NK-92 treated with Interleukin-12 subunit alpha and Interleukin-12 subunit beta, amount 100 ng/mL, for 24 hours (cell line): ENCODE measurements at regions not wholly inside any gene's neighbourhood (a gene's known extent, or its start where the extent isn't known, plus 50 kb on each side); places are given as distances from the start of the nearest gene placed in this dataset.

Experiments
- DNase-seq: peaks from one replicate; lab custom pipeline; 2025; lab: John Stamatoyannopoulos, UW

DNA sequence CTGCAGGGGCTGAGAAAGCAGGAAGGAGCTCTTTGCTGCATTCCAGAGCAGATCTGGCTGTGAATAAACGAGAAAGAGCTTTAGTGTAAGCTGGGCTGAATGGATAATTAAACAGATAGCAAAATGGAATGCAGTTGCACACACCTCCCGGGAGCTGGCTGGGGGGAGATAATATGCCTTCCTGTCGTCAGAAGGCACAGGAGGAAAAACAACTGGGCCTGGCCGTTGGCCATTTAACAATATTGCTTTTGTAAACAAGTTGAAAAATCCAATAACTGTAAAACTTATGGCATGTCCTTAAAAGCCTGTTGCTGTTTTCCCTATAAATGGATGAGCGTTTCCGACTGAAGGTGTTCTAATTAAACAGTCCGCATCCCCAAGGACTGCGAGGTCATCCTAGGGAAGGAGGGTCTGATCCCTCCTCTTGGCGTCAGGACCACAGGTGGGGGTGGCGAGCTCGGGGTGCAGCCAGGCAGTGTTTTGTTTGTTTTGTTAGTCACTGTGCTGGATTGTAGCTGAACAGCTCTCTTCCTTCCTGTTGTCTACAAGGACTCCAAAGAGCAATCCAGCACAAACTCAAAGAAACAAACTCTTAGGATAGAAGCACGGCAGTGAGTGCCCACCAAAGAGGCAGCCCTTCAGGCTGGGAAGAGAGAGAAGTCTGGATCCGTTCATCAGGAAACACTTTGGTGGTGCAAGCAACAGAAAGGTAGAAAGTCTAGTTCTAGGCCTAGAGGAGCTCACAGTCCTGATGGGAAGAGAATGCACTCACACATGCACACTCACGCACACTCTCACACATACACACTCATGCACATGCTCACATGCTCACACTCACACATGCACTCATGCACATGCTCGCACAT is 133.4 kb upstream of the SMAD3 start:
- no peak for DNase-seq

DNA sequence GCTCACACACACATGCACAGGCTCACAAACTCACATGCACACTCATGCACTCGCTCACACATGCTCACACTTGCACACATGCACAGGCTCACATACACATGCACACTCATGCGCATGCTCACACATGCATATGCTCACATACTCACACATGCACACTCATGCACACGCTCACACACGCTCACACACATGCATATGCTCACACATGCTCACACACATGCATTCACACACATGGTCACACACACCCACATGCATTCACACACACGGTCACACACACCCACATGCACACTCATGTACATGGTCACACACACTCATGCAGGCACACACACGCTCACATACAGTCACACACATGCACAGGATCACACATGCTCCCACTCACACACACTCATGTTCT is 132.8 kb upstream of the SMAD3 start:
- no peak for DNase-seq

DNA sequence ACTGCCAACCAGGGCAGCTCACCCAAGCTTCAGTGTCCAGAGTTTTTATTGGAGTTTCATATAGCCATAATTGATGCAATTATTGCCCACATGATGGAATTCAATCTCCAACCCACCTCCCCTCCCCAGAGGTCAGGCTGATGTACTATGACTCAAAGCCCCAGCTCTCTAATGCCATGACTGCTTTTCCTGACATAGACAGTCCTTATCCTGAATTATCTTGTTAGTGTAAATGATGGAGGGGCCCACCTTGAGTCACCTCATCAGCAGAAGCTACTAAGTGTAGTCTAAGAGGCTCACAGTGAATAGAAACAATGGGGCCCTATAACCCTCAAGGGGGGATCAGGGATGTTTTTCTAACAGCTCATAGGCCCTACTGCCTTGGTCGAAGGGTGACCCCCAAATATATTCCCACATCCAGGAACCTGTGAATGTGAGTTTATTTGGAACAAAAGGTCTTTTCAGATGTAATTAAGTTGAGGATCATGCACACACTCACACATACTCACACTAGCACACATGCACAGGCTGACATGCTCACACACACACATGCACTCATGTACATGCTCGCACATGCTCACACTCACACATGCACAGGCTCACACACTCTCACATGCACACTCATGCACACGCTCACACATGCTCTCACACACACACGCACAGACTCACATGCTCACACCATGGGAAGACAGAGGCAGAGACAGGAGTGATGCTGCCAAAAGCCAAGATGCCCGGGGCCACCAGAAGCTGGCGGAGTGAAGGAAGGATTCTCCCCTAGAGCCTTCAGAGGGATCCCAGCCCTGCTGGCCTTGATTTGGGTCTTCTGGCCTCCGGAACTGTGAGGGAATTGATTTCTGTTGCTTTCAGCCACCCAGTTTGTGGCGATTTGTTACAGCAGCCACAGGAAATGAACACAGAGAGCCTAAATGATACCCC is 131.2 kb upstream of the SMAD3 start:
- no peak for DNase-seq

DNA sequence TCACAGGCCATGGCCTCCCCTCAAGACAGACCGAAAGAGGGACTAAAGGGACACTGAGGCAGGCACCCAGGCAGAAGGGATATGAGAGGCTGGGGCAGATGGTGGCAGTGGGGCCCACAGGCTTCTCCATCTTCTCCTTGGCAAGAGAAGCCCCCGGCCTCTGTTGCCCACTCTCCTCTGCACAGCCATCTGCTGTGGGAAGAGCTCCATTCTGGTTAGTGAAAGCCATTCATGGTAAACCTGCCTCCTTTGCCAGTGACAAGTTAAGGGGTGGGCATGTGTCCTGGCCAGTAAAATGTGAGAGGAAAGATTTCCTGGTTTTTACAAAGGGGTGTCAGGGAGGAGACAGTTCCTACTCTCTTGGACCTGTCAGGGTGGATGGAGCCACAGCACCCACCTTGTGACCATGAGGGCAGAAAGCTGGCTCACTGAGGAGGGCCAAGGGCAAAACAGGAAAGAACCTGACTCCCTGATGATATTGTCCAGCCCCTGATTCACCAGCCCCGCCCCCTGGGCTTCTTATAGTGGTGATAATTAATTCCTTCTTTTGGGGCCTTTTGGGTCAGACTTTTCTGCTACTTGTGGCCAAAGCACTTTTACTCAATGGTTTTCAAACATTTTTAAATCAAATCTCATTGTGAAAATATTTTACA is 130.4 kb upstream of the SMAD3 start:
- DNase-seq, result no peak

DNA sequence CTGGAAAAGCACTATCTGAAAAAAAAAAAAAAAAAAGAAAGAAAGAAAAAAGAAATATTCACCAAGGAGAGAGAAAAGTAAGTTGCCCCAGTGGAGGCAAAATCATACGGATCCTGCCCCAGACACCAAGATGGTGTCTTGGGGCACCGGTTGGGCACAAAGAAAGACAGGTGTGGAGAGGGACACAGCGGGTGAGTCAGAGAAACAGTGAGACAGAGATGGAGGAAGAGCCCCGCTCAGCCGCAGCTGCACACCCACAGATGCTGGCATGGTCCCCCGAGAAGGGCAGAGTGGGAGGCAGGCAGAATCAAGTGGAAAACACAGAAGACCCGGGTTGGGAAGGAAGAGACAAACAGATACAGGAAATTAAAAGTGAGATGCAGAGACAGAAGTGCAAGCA is 129.7 kb upstream of the SMAD3 start:
- DNase-seq, result no peak

DNA sequence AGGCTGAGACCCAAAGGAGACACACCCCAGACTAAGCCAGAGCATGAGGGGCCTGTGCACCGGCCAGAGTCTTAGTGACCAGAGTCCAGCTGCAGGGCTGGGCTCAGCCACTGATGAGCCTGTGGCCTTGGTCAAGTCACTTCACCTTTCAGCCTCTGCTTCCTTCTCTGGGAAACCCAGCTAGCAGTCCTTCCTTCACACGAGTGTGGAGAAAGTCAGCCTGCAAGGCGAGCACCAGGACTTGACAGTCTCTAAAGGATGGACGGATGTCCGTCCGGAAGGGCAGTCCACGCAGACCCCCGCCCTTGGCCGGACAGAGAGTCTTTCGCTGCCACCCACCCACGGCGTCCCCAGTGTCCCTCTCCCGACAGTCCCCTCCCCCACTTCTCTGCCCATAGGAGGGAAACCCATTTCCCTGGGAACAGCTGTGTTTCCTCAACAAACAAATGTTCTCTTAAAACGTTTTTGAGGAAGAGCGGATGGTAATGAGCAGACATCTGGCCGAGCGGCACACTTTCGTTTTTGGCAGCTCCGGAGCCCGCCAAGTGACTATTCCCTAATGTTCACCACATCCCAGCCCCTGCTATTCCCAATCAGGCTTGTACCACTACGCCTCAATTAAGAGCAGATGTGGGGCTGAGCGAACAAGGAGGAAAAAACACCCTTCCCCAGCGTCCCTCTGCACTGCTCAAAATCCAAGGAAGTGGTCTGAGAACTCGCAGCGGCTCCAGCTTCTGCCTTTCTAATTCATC is 129.1 kb upstream of the SMAD3 start:
- DNase-seq, result no peak

DNA sequence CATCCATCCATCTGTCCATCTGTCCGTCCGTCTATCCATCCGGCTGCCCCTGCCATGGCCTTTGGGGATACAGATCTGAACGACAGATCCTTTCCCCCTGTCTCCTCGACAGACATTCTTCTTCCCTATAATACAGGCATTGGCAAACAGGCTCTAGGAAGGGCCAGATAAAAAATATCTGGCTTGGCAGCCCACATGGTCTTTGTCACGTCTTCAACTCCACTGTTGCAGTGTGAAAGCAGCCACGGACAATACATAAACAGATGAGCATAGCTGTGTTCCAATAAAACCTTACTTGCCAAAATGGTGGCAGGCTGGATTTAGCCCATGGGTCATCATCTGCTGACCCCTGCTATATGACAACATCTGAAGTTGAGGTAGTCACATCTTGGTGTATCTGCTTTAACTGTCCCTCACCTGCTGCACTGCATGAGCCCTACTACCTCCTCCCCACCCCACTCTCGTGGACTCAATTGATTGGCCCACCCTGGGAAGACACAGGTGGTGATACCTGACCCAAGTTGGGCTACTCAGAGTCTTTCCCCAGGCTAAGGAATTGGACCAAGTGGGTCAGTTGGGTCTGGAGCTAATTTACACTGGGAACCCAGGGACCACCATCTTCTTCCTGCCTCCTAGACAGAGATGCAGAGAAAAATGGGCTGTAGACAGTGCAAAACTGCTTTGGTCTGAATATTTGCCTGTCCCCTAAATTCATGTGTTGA is 128.4 kb upstream of the SMAD3 start:
- DNase-seq, result no peak

DNA sequence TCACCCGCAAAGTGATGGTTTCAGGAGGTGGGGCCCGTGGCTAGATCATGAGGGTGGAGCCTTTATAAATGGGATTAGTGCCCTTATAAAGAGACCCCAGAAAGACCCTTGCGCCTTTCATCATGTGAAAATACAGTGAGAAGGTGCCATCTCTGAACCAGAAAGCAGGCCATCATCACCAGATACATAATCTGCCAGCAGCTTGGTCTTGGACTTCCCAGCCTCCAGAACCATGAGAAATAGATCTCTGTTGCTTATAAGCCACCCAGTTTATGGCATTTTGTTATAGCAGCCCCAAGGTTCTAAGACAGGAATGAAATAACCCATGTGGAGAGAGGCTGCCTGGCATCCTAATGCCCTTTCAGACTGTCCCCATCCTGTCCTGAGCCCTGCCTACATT is 127.8 kb upstream of the SMAD3 start:
- no peak for DNase-seq

DNA sequence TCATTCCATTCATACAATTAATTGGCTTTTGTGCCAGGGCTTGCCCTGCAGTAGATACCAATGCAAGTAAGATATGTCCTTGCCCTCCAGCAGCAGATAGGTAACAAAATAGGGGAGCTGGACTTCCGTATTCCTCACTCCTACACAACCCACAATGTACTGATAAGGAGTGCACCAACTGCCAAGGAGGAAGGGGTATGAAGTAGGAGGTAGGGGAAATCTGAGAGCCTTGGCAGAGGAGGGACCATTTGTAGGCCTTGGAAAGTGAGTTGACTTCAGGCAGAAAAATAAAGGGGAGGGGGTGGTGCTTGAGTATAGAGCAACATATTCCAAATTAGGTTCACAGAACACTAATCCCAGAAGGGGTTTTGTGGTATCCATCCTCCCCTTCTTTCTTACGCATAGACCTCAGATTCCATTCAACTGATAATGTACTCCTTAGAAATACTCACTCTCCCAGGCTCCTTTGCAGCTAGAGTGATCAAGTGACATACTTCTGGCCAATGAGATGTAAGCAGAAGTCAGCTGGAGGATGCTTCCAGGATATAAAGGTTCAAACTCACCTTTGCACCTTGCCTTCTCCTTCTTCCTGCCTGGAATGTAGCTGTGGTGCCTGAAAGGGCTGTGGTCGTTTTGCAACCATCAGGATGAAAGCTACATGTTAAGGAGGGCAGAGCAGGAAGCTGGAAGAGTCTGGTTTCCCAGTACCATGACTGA is 127.1 kb upstream of the SMAD3 start:
- no peak for DNase-seq

DNA sequence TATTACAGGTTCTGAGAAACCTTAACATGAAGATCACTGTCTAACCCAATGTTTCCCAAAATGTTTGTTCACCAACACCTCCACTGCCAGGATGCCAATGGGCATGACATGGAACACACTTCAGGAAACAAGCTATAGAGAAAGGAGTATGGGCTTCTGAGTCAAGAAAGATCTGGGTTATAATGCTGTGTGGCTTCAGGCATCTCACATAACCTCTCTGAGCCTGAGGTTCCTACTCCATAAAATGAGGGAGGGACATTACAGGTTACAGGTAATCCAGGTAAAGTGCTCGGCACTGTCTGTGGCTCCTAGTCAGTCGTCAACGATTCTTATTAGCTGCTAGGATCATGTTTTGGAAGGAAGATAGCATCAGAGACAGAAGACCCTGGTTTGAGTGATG is 126.4 kb upstream of the SMAD3 start:
- DNase-seq, result no peak

DNA sequence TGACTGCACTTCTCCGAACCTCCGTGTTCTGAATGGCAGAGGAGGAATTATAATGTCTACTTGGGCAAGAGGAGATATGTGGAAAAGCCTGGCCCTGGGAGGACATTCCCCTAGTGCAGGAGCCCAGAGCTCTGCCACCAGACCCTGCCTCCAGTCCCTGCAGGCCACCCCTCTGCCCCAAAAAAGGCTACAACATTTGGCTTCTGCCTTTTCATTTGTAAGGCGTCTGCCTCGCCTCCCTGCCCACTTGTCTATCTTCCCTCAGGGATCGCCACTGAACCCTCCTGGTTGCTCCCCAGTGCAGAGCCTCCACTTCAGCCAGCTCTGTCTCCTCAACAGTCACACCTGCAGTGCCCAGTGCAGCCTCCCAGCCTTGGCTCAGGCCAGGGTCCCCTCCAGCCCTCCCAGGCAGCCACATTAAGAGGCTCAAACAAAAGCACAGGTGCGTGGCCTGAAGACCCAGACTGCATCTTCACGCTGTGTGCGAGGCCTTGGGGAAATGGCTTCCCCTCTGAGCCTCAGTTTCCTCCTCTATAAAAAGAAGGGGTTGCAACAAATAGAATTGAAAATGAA is 125.9 kb upstream of the SMAD3 start:
- DNase-seq, result no peak

DNA sequence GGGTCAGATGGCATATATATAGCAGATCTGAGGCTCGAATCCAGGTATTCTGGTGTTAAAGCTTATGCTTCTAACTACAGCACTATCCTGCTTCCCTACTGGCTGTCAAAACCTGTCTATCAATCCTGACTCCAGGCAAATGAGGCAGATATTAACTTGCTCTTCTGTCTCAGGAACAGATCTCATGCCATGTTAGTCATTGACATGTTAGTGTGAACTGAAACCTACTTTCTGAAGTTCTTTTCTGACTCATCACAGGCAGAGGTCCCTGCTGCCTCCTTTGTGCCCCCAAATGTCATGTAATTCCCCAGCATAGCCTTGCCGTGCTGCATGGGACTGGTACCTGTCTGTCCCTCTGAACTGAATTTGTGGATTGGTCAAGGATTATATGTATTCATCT is 125.0 kb upstream of the SMAD3 start:
- DNase-seq, result no peak

DNA sequence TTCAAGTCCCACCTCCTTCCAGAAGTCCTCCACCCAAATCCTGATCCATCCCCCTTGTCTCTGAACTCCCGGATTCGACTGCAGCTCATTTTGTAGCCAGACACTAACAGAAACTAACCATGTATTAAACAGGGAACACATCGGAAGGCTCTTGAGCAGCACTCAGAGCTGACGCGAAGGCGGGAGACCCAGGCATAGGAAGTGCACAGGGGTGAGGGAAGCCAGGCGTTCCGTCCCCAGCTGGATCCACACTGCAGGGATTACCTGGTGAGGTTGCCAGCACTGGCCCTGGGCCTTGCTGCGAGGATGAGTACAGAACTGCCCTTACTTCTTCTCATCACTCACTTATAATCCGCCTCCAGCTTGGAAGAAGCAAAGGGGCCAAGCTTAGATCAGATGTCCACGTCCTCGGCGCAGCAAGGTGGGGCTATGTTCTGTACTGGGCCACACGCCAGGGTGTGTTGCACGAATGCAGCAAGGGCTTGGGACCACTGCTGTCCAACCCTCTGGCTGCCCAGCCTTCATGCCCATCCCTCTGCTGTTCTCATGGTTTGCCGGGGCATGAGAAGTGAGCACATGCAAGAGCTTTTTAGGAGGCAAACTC is 124.2 kb upstream of the SMAD3 start:
- no peak for DNase-seq

DNA sequence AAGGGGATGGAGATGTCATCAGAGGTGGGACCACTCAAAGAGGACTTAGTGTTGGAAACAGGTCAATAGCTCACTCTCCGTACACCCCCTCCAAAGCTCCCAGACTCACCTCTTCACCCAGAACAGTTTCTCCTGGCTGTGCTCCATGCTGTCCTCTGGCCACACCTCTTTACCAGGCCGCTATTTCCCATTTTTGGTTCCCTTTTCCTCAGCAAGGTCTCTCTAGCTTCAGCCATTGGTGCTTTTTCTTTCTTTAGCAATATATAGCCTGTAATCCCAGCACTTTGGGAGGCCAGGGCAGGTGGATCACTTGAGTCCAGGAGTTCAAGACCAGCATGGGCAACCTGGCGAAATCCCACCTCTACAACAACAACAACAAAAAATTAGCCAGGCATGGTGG is 123.6 kb upstream of the SMAD3 start:
- no peak for DNase-seq

DNA sequence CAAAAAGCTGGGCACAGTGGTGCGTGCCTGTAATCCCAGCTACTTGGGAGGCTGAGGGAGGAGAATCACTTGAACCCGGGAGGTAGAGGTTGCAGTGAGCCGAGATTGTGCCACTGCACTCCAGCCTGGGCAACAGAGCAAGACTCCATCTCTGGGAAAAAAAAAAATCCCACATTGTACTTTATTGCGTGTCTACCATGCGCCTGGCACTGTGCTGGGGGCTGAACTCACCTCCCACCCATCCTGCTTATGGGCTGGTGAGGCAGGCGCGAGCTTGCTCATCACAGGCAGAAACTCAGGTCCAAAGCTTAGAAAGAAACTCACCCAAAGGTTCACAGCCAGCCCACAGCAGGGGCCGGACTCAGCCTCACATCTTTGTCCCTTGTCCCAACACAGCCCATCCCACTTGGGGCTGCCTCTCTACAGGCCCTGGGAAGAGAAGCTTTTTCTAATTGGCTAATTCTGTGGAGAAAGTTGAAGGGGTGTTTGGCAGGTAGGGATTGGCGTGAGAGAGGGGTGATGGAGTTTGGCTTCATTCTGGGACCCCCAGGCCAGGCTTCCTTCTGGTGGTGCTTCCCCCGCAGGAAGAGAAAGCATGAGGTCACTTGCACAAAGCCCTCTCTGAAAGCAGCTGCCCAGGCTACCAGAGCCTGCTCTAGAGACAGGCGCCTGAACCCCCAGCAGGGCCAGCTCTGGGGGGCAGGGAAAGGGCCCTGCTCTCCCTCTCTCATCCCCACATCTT is 122.6 kb upstream of the SMAD3 start:
- no peak for DNase-seq

DNA sequence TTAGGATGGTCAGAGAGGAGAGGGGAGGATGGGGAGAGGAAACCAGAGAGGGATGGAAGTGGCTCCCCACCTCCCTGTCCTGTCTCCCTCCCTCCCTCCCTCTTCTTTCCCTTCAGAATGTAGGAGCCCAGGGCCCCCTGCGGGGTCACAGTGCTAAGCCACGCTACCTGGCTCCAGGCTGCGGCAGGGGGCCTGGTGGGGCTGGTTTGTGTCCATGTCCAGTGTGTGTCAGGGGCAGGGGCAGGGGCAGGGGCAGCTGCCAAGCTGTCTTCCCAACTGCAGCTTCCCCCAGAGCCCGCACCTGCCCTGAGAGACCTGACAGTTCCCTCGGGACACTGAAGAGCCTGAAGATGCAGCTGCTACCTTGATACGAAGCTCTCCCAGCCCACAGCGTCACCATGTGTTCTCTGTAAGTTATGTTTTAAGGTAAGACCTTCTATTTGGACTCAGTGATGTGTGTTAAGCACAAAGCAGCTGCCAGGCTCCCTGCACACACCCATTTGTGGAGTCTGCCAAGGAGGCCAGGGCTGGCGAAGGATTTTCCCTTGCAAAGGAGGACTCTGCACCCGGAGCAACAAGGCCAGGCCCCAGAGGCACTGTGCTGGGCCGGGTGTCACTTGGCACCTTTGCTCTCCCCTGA is 121.8 kb upstream of the SMAD3 start:
- no peak for DNase-seq

DNA sequence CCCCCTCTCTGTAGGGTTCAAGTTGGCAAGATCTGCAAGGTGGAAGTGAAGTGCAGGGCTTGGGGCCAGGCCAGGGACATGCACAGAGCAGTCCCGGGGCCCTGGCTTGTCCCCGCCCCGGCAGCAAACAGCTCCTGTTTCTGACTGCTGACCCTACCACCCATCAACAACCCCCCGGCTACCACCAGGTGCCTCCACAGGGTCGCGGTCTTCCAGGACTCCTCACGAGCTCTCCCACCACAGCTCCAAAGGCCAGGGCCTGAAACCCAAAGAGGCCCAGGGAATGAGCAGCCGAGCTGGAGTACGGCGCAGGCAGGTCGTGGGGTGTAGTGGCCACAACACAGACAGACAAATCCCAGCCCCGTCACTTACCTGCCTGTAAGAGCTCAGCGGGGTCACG is 121.3 kb upstream of the SMAD3 start:
- DNase-seq, result no peak

DNA sequence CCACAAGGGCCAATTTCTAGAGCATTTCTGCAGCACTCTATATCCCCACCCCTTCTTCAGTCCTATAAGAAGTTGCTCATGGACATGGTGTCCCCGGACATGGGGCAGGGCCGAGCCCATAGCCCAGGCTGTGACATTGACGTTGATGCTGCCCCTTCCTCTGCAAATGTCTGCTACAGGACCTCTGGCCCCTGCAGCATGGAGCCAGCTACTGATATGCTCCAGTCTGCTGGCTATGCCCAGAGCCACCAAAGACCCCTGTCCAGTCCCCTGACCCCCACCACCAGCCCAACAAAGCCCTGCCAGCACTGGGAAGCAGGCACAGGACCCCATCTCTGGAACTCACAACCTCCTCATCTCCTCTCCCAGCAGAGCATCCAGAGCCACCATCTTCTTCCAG is 120.1 kb upstream of the SMAD3 start:
- no peak for DNase-seq

DNA sequence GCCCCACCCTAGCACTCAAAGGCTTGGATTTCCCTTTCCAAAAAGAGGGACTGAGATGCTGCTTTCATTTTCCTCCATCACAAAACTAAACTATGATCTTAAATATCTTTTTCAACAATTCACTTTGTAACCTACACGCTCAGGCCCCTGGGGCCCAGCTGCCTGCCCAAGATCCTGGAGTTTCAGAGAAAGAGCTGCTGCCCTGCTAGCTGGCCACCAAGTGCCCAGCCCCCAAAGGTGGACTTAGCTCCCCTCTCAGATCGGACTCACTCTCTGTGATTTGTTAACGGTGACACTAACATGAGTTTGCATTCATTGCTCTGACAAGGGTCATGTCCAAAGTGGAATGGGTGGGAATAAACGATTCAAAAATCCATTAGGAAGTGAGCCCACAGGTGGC is 119.6 kb upstream of the SMAD3 start:
- DNase-seq, result no peak
